HCT116 (cell line): ENCODE measurements at regions not wholly inside any gene's neighbourhood (a gene's known extent, or its start where the extent isn't known, plus 50 kb on each side); places are given as distances from the start of the nearest gene placed in this dataset.

Source experiments
- ATAC-seq: fragments of 200-7000 bp; cut with Tn5 transposase; 2 replicates; pipeline ENCODE4 v1.9.1; 2020; ENCODE audit warnings: mild to moderate bottlenecking, moderate library complexity
- BruUV-seq: library from RNA; stranded (reverse); fragments of 400-500 nt; replicated peaks from 2 replicates; lab custom pipeline; 2021; lab: Mats Ljungman, UMichigan
- CTCF ChIA-PET: fragments of 300-600 bp; sonication (Branson Sonifier 250); formaldehyde crosslinking; loops from one replicate; lab custom pipeline; 2021; ENCODE audit warnings: antibody characterized with exemption; lab: Charles Lee
- POLR2A ChIA-PET: fragments of 300-600, 350-600 bp; sonication (Branson Sonifier 250); formaldehyde crosslinking; loops from one replicate; lab custom pipeline; 2021; ENCODE audit warnings: antibody characterized with exemption; lab: Charles Lee
- RAD21 ChIA-PET, 2 experiments: fragments of 300-600 bp; sonication (Branson Sonifier 250); formaldehyde crosslinking; loops; one replicate each; lab custom pipeline; 2023; ENCODE audit warnings: low total read pairs in 2 of 2; ENCODE audit not compliant: uncharacterized antibody in 2 of 2, unreplicated experiment in 2 of 2, low non-redundant PET in 1 of 2; lab: Charles Lee
- DNase-seq: peaks from one replicate; pipeline ENCODE4 v3.0.0-alpha.2; 2010; ENCODE audit warnings: low read depth, low spot score
- H2AFZ ChIP-seq: fragments of 200-600 bp; shearing (Covaris generic), sonication (generic); 2 replicates; pipeline ENCODE4 v1.6.1; 2017; ENCODE audit warnings: low read depth, mixed run types, mixed read lengths, antibody characterized with exemption, low read length; ENCODE audit not compliant: poor library complexity, severe bottlenecking
- H3K27ac ChIP-seq: 2 replicates; pipeline ENCODE4 v1.5.1; 2012; ENCODE audit warnings: low read depth, low read length
- H3K27me3 ChIP-seq: fragments of 200-600 bp; sonication (generic); 2 replicates; pipeline ENCODE4 v1.6.1; 2016; ENCODE audit warnings: mixed run types, low read length, mixed read lengths; ENCODE audit not compliant: insufficient read depth
- H3K36me3 ChIP-seq, 2 experiments: fragments of 200-500 bp in 1 of 2; fragments of 200-600 bp in 1 of 2; sonication (Bioruptor generic) in 1 of 2; sonication (generic) in 1 of 2; 2 replicates each; pipeline versions ENCODE4 v1.5.1 to v1.6.1; 2014 to 2016; ENCODE audit warnings: low read length in 2 of 2, inconsistent platforms in 1 of 2, mixed read lengths in 1 of 2, mixed run types in 1 of 2; ENCODE audit not compliant: insufficient read depth in 2 of 2, control insufficient read depth in 1 of 2
- H3K4me1 ChIP-seq, 2 experiments: fragments of 200-600 bp in 1 of 2; sonication (generic) in 1 of 2; 2 replicates each; pipeline versions ENCODE4 v1.5.1 to v1.6.1; 2012 to 2017; ENCODE audit warnings: low read length in 2 of 2, inconsistent platforms in 1 of 2, mild to moderate bottlenecking in 1 of 2, mixed read lengths in 1 of 2, mixed run types in 1 of 2, moderate library complexity in 1 of 2; ENCODE audit not compliant: insufficient read depth in 2 of 2, control insufficient read depth in 1 of 2
- H3K4me2 ChIP-seq: fragments of 200-600 bp; sonication (generic); 2 replicates; pipeline ENCODE4 v1.6.1; 2017; ENCODE audit warnings: mixed run types, low read length, mixed read lengths
- H3K4me3 ChIP-seq, 2 experiments: fragments of 200-600 bp in 1 of 2; sonication (generic) in 1 of 2; replicated peaks in 1 of 2; 2 replicates each; pipeline ENCODE4 v1.5.1; 2011 to 2016; ENCODE audit warnings: low read length in 2 of 2, control low read depth in 1 of 2, low read depth in 1 of 2, mild to moderate bottlenecking in 1 of 2, mixed read lengths in 1 of 2, mixed run types in 1 of 2
- H3K79me2 ChIP-seq: fragments of 200-600 bp; sonication (generic); 2 replicates; pipeline ENCODE4 v1.6.1; 2017; ENCODE audit warnings: mild to moderate bottlenecking, mixed run types, low read length, moderate library complexity, mixed read lengths; ENCODE audit not compliant: insufficient read depth
- H3K9ac ChIP-seq: fragments of 200-600 bp; sonication (generic); 2 replicates; pipeline ENCODE4 v1.6.1; 2016; ENCODE audit warnings: low read length, mixed read lengths
- H3K9me2 ChIP-seq: fragments of 200-600 bp; sonication (generic), shearing (Covaris generic); 2 replicates; pipeline ENCODE4 v1.6.1; 2017; ENCODE audit warnings: mixed run types, mild to moderate bottlenecking, moderate library complexity; ENCODE audit not compliant: insufficient read depth
- H3K9me3 ChIP-seq, 2 experiments: fragments of 200-500 bp in 1 of 2; fragments of 200-600 bp in 1 of 2; sonication (Bioruptor generic) in 1 of 2; sonication (generic) in 1 of 2; 2 replicates each; pipeline ENCODE4 v1.6.1; 2014 to 2017; ENCODE audit warnings: low read length in 2 of 2, mixed read lengths in 2 of 2, inconsistent platforms in 1 of 2, low read depth in 1 of 2, mild to moderate bottlenecking in 1 of 2, mixed run types in 1 of 2, moderate library complexity in 1 of 2; ENCODE audit not compliant: control insufficient read depth in 1 of 2, insufficient read depth in 1 of 2
- H4K20me1 ChIP-seq: fragments of 200-600 bp; sonication (generic), shearing (Covaris generic); 2 replicates; pipeline ENCODE4 v1.6.1; 2017; ENCODE audit warnings: mixed run types, mild to moderate bottlenecking, moderate library complexity; ENCODE audit not compliant: insufficient read depth
- CBX3 ChIP-seq: IDR thresholded peaks from 2 replicates; pipeline ENCODE4 v1.6.1; 2012; ENCODE audit warnings: low read depth
- CEBPB ChIP-seq: IDR thresholded peaks from 2 replicates; pipeline ENCODE4 v1.6.1; 2012; ENCODE audit warnings: low read depth
- EGR1 ChIP-seq: IDR thresholded peaks from 2 replicates; pipeline ENCODE4 v1.6.1; 2012; ENCODE audit warnings: low read depth
- ELF1 ChIP-seq: IDR thresholded peaks from 2 replicates; pipeline ENCODE4 v1.6.1; 2012; ENCODE audit warnings: low read depth, borderline replicate concordance
- EZH2 ChIP-seq: fragments of 200-600 bp; sonication (generic); IDR thresholded peaks from 2 replicates; pipeline ENCODE4 v1.6.1; 2017; ENCODE audit warnings: antibody characterized with exemption, mixed run types
- EZH2phosphoT487 ChIP-seq: fragments of 200-600 bp; IDR thresholded peaks from 2 replicates; pipeline ENCODE4 v1.6.1; 2018; ENCODE audit warnings: antibody characterized with exemption, borderline replicate concordance
- FOSL1 ChIP-seq: IDR thresholded peaks from 2 replicates; pipeline ENCODE4 v1.6.1; 2012; ENCODE audit warnings: low read depth
- JUND ChIP-seq: IDR thresholded peaks from 2 replicates; pipeline ENCODE4 v1.6.1; 2012
- POLR2AphosphoS5 ChIP-seq: IDR thresholded peaks from 2 replicates; pipeline ENCODE4 v1.6.1; 2011; ENCODE audit warnings: mild to moderate bottlenecking, low read depth, low read length, moderate library complexity
- REST ChIP-seq: IDR thresholded peaks from 2 replicates; pipeline ENCODE4 v1.6.1; 2012; ENCODE audit warnings: low read depth
- SIN3A ChIP-seq: IDR thresholded peaks from 2 replicates; pipeline ENCODE4 v1.6.1; 2012; ENCODE audit warnings: low read depth
- SP1 ChIP-seq: IDR thresholded peaks from 2 replicates; pipeline ENCODE4 v1.6.1; 2012; ENCODE audit warnings: low read depth
- TCF7L2 ChIP-seq: IDR thresholded peaks from 2 replicates; pipeline ENCODE4 v1.7.0; 2011; ENCODE audit warnings: borderline replicate concordance, inconsistent platforms; ENCODE audit not compliant: insufficient read depth, insufficient read length; ENCODE audit errors: extremely low read depth
- ZBTB33 ChIP-seq: IDR thresholded peaks from 2 replicates; pipeline ENCODE4 v1.6.1; 2011; ENCODE audit warnings: mild to moderate bottlenecking, low read length, moderate library complexity; ENCODE audit not compliant: insufficient replicate concordance; ENCODE audit errors: extremely low read depth
- ZFX ChIP-seq: fragments of 450-650 bp; IDR thresholded peaks from 2 replicates; pipeline ENCODE4 v1.6.1; 2017
- intact Hi-C: fragments of 100-400 bp; cut with micrococcal nuclease; formaldehyde crosslinking; loops from 2 replicates; pipeline ENCODE4 v1.10.0; 2022
- TF ChIP-seq, protein P1 (sequence below), 3 experiments: fragments of 200-600 bp in 1 of 3; sonication (generic) in 1 of 3; IDR thresholded peaks in 2 of 3; conservative IDR thresholded peaks in 1 of 3; 2 replicates each; pipeline ENCODE4 v1.5.1; 2012 to 2017; ENCODE audit warnings: low read depth in 2 of 3, low read length in 2 of 3, antibody characterized with exemption in 1 of 3, borderline replicate concordance in 1 of 3, control low read depth in 1 of 3, mild to moderate bottlenecking in 1 of 3, mixed read lengths in 1 of 3, mixed run types in 1 of 3, moderate library complexity in 1 of 3; ENCODE audit not compliant: insufficient read depth in 1 of 3

DNA sequence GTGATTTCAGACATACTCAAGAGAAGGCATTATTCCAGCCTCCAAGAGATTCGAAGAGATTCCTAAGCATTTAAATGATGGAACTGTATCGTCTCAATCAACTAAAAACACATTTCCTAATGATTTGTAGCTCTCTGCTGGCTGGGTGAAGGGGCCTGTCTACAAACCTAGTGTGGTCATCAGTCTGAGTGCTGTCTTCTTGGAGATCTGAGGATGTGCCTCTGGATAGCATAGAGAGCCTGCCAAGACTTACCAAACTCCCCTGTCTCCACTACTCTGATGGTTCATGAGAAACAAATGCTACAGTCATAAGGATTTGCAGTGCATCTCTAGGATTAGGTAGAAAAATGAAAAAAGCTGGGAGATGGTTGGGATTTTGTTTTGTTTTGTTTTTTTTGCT is 176.9 kb upstream of the CITED2 start:
- POLR2A ChIA-PET, result no interaction called here
- no peak for ATAC-seq

More for the DNA sequence above, 176.9 kb upstream of the CITED2 start:
- Histone ChIP-seq H3K79me2 (no peaks in the 10 kb centered on the region), H3K9ac (no peak overlapping the region), H3K4me3 (no peak overlapping the region), H4K20me1 (no peaks in the 10 kb centered on the region), H3K4me2 (no peak overlapping the region), H3K27ac (no peak overlapping the region), H3K36me3 (no peaks in the 10 kb centered on the region), H3K27me3 (no peaks in the 10 kb centered on the region), H2AFZ (no peak overlapping the region), H3K4me1 (no peaks in the 10 kb centered on the region), H3K9me3 (no peaks in the 10 kb centered on the region), H3K9me2 (no peaks in the 10 kb centered on the region)
- intact Hi-C loops, result no loop called here
- BruUV-seq, result no TSS peak
- ChIA-PET CTCF (no interaction called here), RAD21 (no interaction called here)
- no peak for DNase-seq
- TF ChIP-seq SP1 (no peak), REST (no peak), TCF7L2 (no peak), CEBPB (no peak), SIN3A (no peak), FOSL1 (no peak), ELF1 (no peak), CBX3 (no peak), POLR2AphosphoS5 (no peak), EGR1 (no peak), EZH2 (no peak), ZBTB33 (no peak), EZH2phosphoT487 (no peak), JUND (no peak), ZFX (no peak)
- TF ChIP-seq, protein P1, sequence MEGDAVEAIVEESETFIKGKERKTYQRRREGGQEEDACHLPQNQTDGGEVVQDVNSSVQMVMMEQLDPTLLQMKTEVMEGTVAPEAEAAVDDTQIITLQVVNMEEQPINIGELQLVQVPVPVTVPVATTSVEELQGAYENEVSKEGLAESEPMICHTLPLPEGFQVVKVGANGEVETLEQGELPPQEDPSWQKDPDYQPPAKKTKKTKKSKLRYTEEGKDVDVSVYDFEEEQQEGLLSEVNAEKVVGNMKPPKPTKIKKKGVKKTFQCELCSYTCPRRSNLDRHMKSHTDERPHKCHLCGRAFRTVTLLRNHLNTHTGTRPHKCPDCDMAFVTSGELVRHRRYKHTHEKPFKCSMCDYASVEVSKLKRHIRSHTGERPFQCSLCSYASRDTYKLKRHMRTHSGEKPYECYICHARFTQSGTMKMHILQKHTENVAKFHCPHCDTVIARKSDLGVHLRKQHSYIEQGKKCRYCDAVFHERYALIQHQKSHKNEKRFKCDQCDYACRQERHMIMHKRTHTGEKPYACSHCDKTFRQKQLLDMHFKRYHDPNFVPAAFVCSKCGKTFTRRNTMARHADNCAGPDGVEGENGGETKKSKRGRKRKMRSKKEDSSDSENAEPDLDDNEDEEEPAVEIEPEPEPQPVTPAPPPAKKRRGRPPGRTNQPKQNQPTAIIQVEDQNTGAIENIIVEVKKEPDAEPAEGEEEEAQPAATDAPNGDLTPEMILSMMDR (IDR thresholded peaks at IDR 0.05 in 2 of 3, conservative IDR thresholded peaks at IDR 0.05 in 1 of 3; ENCODE audit: borderline replicate concordance in 1 of 3, insufficient read depth in 1 of 3, low read depth in 2 of 3, low read length in 2 of 3), result no peak
